MM.1S (cell line): ENCODE measurements at regions not wholly inside any gene's neighbourhood (a gene's known extent, or its start where the extent isn't known, plus 50 kb on each side); places are given as distances from the start of the nearest gene placed in this dataset.

Source experiments
- DNase-seq: peaks from one replicate; pipeline ENCODE4 v3.0.0-alpha.2; 2015
- H2AFZ ChIP-seq: fragments of 300-600 bp; sonication (generic); 2 replicates; pipeline ENCODE4 v1.6.0; 2016; ENCODE audit warnings: antibody characterized with exemption, low read length
- H3F3A ChIP-seq: fragments of 300-600 bp; sonication (generic); 2 replicates; pipeline ENCODE4 v1.6.1; 2016; ENCODE audit warnings: mild to moderate bottlenecking, antibody characterized with exemption, low read length, moderate library complexity, mixed read lengths; ENCODE audit not compliant: insufficient read depth
- H3K27ac ChIP-seq: fragments of 300-600 bp; sonication (generic); 2 replicates; pipeline ENCODE4 v1.5.1; 2016; ENCODE audit warnings: mild to moderate bottlenecking, low read length
- H3K27me3 ChIP-seq: fragments of 300-600 bp; sonication (generic); replicated peaks from 2 replicates; pipeline ENCODE4 v1.6.0; 2016; ENCODE audit warnings: low read length; ENCODE audit not compliant: insufficient read depth
- H3K36me3 ChIP-seq: fragments of 300-600 bp; sonication (generic); replicated peaks from 2 replicates; pipeline ENCODE4 v1.6.1; 2016; ENCODE audit warnings: mild to moderate bottlenecking, low read length, mixed read lengths; ENCODE audit not compliant: insufficient read depth
- H3K4me1 ChIP-seq: fragments of 300-600 bp; sonication (generic); 2 replicates; pipeline ENCODE4 v1.6.1; 2016; ENCODE audit warnings: low read length, mixed read lengths
- H3K4me2 ChIP-seq: fragments of 300-600 bp; sonication (generic); 2 replicates; pipeline ENCODE4 v1.6.0; 2016; ENCODE audit warnings: low read depth, low read length
- H3K4me3 ChIP-seq: fragments of 300-600 bp; sonication (generic); 2 replicates; pipeline ENCODE4 v1.5.1; 2016; ENCODE audit warnings: low read length, mixed read lengths
- H3K79me2 ChIP-seq: fragments of 300-600 bp; sonication (generic); 2 replicates; pipeline ENCODE4 v1.6.1; 2016; ENCODE audit warnings: mixed run types, low read length, mixed read lengths
- H3K9ac ChIP-seq: fragments of 300-600 bp; sonication (generic); 2 replicates; pipeline ENCODE4 v1.6.1; 2016; ENCODE audit warnings: low read length, mixed read lengths
- H3K9me2 ChIP-seq: fragments of 300-600 bp; sonication (generic); replicated peaks from 2 replicates; pipeline ENCODE4 v1.6.1; 2016; ENCODE audit warnings: mild to moderate bottlenecking, low read length, mixed read lengths; ENCODE audit not compliant: insufficient read depth
- H3K9me3 ChIP-seq: fragments of 300-600 bp; sonication (generic); replicated peaks from 2 replicates; pipeline ENCODE4 v1.6.1; 2016; ENCODE audit warnings: mild to moderate bottlenecking, low read length, mixed read lengths; ENCODE audit not compliant: insufficient read depth
- H4K20me1 ChIP-seq: fragments of 300-600 bp; sonication (generic); 2 replicates; pipeline ENCODE4 v1.6.1; 2016; ENCODE audit warnings: mild to moderate bottlenecking, low read length, moderate library complexity, mixed read lengths; ENCODE audit not compliant: insufficient read depth
- CTCF ChIP-seq: fragments of 300-600 bp; sonication (generic); IDR thresholded peaks from 2 replicates; pipeline ENCODE4 v1.5.1; 2016; ENCODE audit warnings: antibody characterized with exemption, low read length, mixed read lengths
- EZH2 ChIP-seq: fragments of 300-600 bp; sonication (generic); optimal IDR thresholded peaks from 2 replicates; pipeline ENCODE3; 2017; ENCODE audit warnings: low read depth, mild to moderate bottlenecking, antibody characterized with exemption, low read length, mixed read lengths
- EZH2phosphoT487 ChIP-seq: fragments of 300-600 bp; sonication (generic); IDR thresholded peaks from 2 replicates; pipeline ENCODE4 v1.6.1; 2018; ENCODE audit warnings: antibody characterized with exemption, low read length

- Histone ChIP-seq H3K9ac (no peak overlapping the region), H3K4me1 (no peaks in the 10 kb centered on the region), H3F3A (no peaks in the 10 kb centered on the region), H3K4me3 (no peak overlapping the region), H3K9me2 (no peaks in the 10 kb centered on the region), H3K27ac (no peak overlapping the region), H4K20me1 (no peaks in the 10 kb centered on the region), H3K9me3 (no peaks in the 10 kb centered on the region), H3K36me3 (no peaks in the 10 kb centered on the region), H3K4me2 (no peak overlapping the region), H2AFZ (no peak overlapping the region), H3K27me3 (peaks cover 97% of the 10 kb centered on the region), H3K79me2 (no peaks in the 10 kb centered on the region)
- DNase-seq = no peak
- TF ChIP-seq EZH2 (no peak), EZH2phosphoT487 (0 out of 2 replicates have a peak, but pooled peaks have one; percentile 13), CTCF (no peak)
These were observed 70.2 kb downstream of the RTL6 start for GRCh38 chr22:44427611-44428470.

GRCh38 chr22:44426981-44427380, 71.1 kb downstream of the RTL6 start:
- Histone ChIP-seq H3K27me3 (peaks cover 97% of the 10 kb centered on the region), H3K79me2 (no peaks in the 10 kb centered on the region), H3K4me3 (no peak overlapping the region), H3K9me2 (no peaks in the 10 kb centered on the region), H3F3A (no peaks in the 10 kb centered on the region), H3K4me2 (no peak overlapping the region), H3K36me3 (no peaks in the 10 kb centered on the region), H3K9me3 (no peaks in the 10 kb centered on the region), H3K27ac (no peak overlapping the region), H4K20me1 (no peaks in the 10 kb centered on the region), H3K4me1 (no peaks in the 10 kb centered on the region), H2AFZ (no peak overlapping the region), H3K9ac (no peak overlapping the region)
- no peak for DNase-seq
- TF ChIP-seq CTCF = no peak
- TF ChIP-seq EZH2phosphoT487 = no peak
- no peak for TF ChIP-seq EZH2

GRCh38 chr22:44425694-44426045, 72.4 kb downstream of the RTL6 start:
- no peak overlapping the region for H3K4me2 ChIP-seq

More at GRCh38 chr22:44425694-44426045, 72.4 kb downstream of the RTL6 start:
- Histone ChIP-seq H3F3A (no peaks in the 10 kb centered on the region), H3K79me2 (no peaks in the 10 kb centered on the region), H3K9ac (no peak overlapping the region), H3K36me3 (no peaks in the 10 kb centered on the region), H3K4me1 (no peaks in the 10 kb centered on the region), H2AFZ (no peak overlapping the region), H3K27ac (no peak overlapping the region), H3K27me3 (peaks cover 97% of the 10 kb centered on the region), H4K20me1 (no peaks in the 10 kb centered on the region), H3K4me3 (no peak overlapping the region), H3K9me3 (no peaks in the 10 kb centered on the region), H3K9me2 (no peaks in the 10 kb centered on the region)
- DNase-seq = no peak
- TF ChIP-seq EZH2phosphoT487 (no peak), CTCF (no peak), EZH2 (no peak)
